MM.1S (cell line): ENCODE measurements at regions not wholly inside any gene's neighbourhood (a gene's known extent, or its start where the extent isn't known, plus 50 kb on each side); places are given as distances from the start of the nearest gene placed in this dataset.

Source experiments
- DNase-seq: peaks from one replicate; pipeline ENCODE4 v3.0.0-alpha.2; 2015
- H2AFZ ChIP-seq: fragments of 300-600 bp; sonication (generic); 2 replicates; pipeline ENCODE4 v1.6.0; 2016; ENCODE audit warnings: antibody characterized with exemption, low read length
- H3F3A ChIP-seq: fragments of 300-600 bp; sonication (generic); 2 replicates; pipeline ENCODE4 v1.6.1; 2016; ENCODE audit warnings: mild to moderate bottlenecking, antibody characterized with exemption, low read length, moderate library complexity, mixed read lengths; ENCODE audit not compliant: insufficient read depth
- H3K27ac ChIP-seq: fragments of 300-600 bp; sonication (generic); 2 replicates; pipeline ENCODE4 v1.5.1; 2016; ENCODE audit warnings: mild to moderate bottlenecking, low read length
- H3K27me3 ChIP-seq: fragments of 300-600 bp; sonication (generic); replicated peaks from 2 replicates; pipeline ENCODE4 v1.6.0; 2016; ENCODE audit warnings: low read length; ENCODE audit not compliant: insufficient read depth
- H3K36me3 ChIP-seq: fragments of 300-600 bp; sonication (generic); replicated peaks from 2 replicates; pipeline ENCODE4 v1.6.1; 2016; ENCODE audit warnings: mild to moderate bottlenecking, low read length, mixed read lengths; ENCODE audit not compliant: insufficient read depth
- H3K4me1 ChIP-seq: fragments of 300-600 bp; sonication (generic); 2 replicates; pipeline ENCODE4 v1.6.1; 2016; ENCODE audit warnings: low read length, mixed read lengths
- H3K4me2 ChIP-seq: fragments of 300-600 bp; sonication (generic); 2 replicates; pipeline ENCODE4 v1.6.0; 2016; ENCODE audit warnings: low read depth, low read length
- H3K4me3 ChIP-seq: fragments of 300-600 bp; sonication (generic); 2 replicates; pipeline ENCODE4 v1.5.1; 2016; ENCODE audit warnings: low read length, mixed read lengths
- H3K79me2 ChIP-seq: fragments of 300-600 bp; sonication (generic); 2 replicates; pipeline ENCODE4 v1.6.1; 2016; ENCODE audit warnings: mixed run types, low read length, mixed read lengths
- H3K9ac ChIP-seq: fragments of 300-600 bp; sonication (generic); 2 replicates; pipeline ENCODE4 v1.6.1; 2016; ENCODE audit warnings: low read length, mixed read lengths
- H3K9me2 ChIP-seq: fragments of 300-600 bp; sonication (generic); replicated peaks from 2 replicates; pipeline ENCODE4 v1.6.1; 2016; ENCODE audit warnings: mild to moderate bottlenecking, low read length, mixed read lengths; ENCODE audit not compliant: insufficient read depth
- H3K9me3 ChIP-seq: fragments of 300-600 bp; sonication (generic); replicated peaks from 2 replicates; pipeline ENCODE4 v1.6.1; 2016; ENCODE audit warnings: mild to moderate bottlenecking, low read length, mixed read lengths; ENCODE audit not compliant: insufficient read depth
- H4K20me1 ChIP-seq: fragments of 300-600 bp; sonication (generic); 2 replicates; pipeline ENCODE4 v1.6.1; 2016; ENCODE audit warnings: mild to moderate bottlenecking, low read length, moderate library complexity, mixed read lengths; ENCODE audit not compliant: insufficient read depth
- CTCF ChIP-seq: fragments of 300-600 bp; sonication (generic); IDR thresholded peaks from 2 replicates; pipeline ENCODE4 v1.5.1; 2016; ENCODE audit warnings: antibody characterized with exemption, low read length, mixed read lengths
- EZH2 ChIP-seq: fragments of 300-600 bp; sonication (generic); optimal IDR thresholded peaks from 2 replicates; pipeline ENCODE3; 2017; ENCODE audit warnings: low read depth, mild to moderate bottlenecking, antibody characterized with exemption, low read length, mixed read lengths
- EZH2phosphoT487 ChIP-seq: fragments of 300-600 bp; sonication (generic); IDR thresholded peaks from 2 replicates; pipeline ENCODE4 v1.6.1; 2018; ENCODE audit warnings: antibody characterized with exemption, low read length

DNA sequence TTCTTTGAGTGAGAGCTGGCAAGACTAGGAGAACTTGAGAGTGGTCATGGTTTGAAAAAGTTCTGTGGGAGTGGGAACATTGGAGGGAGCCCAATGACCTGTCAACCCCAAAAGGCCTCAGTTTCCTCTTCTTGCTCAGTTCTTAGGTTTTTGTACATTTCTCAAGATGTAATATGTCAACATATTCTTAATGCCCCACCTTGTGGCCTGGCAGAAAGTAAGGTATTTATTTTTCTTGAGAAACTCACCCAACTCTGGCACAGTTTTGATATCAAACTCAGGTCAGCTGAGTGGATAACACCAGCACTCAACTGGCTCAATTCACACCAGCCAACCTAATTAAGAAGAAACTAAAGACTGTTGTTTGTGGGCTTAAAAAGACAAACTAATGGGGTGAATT, 123.0 kb upstream of the SLC27A6 start:
- Histone ChIP-seq H3K9ac (no peak overlapping the region), H3K4me3 (no peak overlapping the region), H3K36me3 (no peaks in the 10 kb centered on the region), H4K20me1 (no peaks in the 10 kb centered on the region), H3K9me2 (no peaks in the 10 kb centered on the region), H3K9me3 (no peaks in the 10 kb centered on the region), H3K79me2 (no peaks in the 10 kb centered on the region), H3K27me3 (no peaks in the 10 kb centered on the region), H3K4me1 (no peaks in the 10 kb centered on the region), H3K27ac (no peak overlapping the region), H2AFZ (no peak overlapping the region), H3K4me2 (no peak overlapping the region), H3F3A (no peaks in the 10 kb centered on the region)
- TF ChIP-seq EZH2 = no peak
- TF ChIP-seq CTCF = no peak
- no peak for TF ChIP-seq EZH2phosphoT487
- no peak for DNase-seq

- no peaks in the 10 kb centered on the region for H3F3A ChIP-seq
- no peaks in the 10 kb centered on the region for H3K27me3 ChIP-seq
- H2AFZ ChIP-seq = no peak overlapping the region
- H3K9me2 ChIP-seq = no peaks in the 10 kb centered on the region
- no peaks in the 10 kb centered on the region for H3K36me3 ChIP-seq
- H3K4me3 ChIP-seq = no peak overlapping the region
- H3K4me2 ChIP-seq = no peak overlapping the region
- DNase-seq = peak; percentile 33
- H4K20me1 ChIP-seq = no peaks in the 10 kb centered on the region
- peak; percentile 40 for TF ChIP-seq CTCF
- TF ChIP-seq EZH2 = no peak
- TF ChIP-seq EZH2phosphoT487 = no peak
- H3K9me3 ChIP-seq = no peaks in the 10 kb centered on the region
- H3K4me1 ChIP-seq = no peaks in the 10 kb centered on the region
- no peak overlapping the region for H3K27ac ChIP-seq
- H3K9ac ChIP-seq = no peak overlapping the region
- no peaks in the 10 kb centered on the region for H3K79me2 ChIP-seq
Observed at GRCh38 chr5:128844354-128844923, 120.8 kb upstream of the SLC27A6 start.

GRCh38 chr5:128850049-128850448, 115.2 kb upstream of the SLC27A6 start:
- Histone ChIP-seq H4K20me1 (no peaks in the 10 kb centered on the region), H3F3A (no peaks in the 10 kb centered on the region), H3K36me3 (no peaks in the 10 kb centered on the region), H3K4me1 (peaks cover 9% of the 10 kb centered on the region), H2AFZ (no peak overlapping the region), H3K4me2 (no peak overlapping the region), H3K9me3 (no peaks in the 10 kb centered on the region), H3K79me2 (no peaks in the 10 kb centered on the region), H3K9ac (no peak overlapping the region), H3K4me3 (no peak overlapping the region), H3K9me2 (no peaks in the 10 kb centered on the region), H3K27ac (no peak overlapping the region), H3K27me3 (no peaks in the 10 kb centered on the region)
- no peak for DNase-seq
- no peak for TF ChIP-seq EZH2
- no peak for TF ChIP-seq CTCF
- TF ChIP-seq EZH2phosphoT487 = no peak
